Thyroid gland (tissue), 4 donors: ENCODE measurements at regions not wholly inside any gene's neighbourhood (a gene's known extent, or its start where the extent isn't known, plus 50 kb on each side); places are given as distances from the start of the nearest gene placed in this dataset.

Experiments
- POLR2A ChIP-seq, 2 donors: fragments of 450-650 bp; IDR thresholded peaks; one replicate each; pipeline ENCODE4 v1.6.1; 2017; ENCODE audit warnings: antibody characterized with exemption in 2 of 2, mild to moderate bottlenecking in 2 of 2, moderate library complexity in 1 of 2
- TF ChIP-seq, protein P1 (sequence below), 6 experiments: fragments of 200-600 bp in 3 of 6; fragments of 450-650 bp in 3 of 6; sonication (generic) in 3 of 6; IDR thresholded peaks; one replicate each; pipeline ENCODE4 v1.5.1; 2016 to 2019; ENCODE audit warnings: antibody characterized with exemption in 6 of 6, mild to moderate bottlenecking in 2 of 6, inconsistent platforms in 1 of 6, moderate library complexity in 1 of 6

DNA sequence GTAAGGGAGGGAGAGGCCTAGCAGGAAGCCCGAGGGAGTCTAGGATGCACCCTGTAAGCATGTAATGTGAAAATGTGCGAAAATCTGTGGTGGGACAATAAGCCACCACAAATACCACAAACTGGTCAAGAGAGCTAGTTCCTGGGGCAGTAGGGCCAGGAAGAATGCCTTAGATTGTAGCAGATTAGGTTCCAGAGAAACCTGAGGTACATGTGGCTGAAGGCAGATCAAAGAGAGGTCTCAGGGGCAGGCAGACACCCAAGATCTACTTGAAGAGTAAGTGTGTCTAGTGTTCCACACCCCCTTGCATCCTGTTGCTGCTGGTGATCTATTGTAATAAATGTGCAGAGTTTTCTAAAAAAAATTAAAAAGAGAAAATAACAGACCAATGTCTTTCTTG lies 1677.3 kb upstream of the CDH6 start:
- TF ChIP-seq, protein P1, sequence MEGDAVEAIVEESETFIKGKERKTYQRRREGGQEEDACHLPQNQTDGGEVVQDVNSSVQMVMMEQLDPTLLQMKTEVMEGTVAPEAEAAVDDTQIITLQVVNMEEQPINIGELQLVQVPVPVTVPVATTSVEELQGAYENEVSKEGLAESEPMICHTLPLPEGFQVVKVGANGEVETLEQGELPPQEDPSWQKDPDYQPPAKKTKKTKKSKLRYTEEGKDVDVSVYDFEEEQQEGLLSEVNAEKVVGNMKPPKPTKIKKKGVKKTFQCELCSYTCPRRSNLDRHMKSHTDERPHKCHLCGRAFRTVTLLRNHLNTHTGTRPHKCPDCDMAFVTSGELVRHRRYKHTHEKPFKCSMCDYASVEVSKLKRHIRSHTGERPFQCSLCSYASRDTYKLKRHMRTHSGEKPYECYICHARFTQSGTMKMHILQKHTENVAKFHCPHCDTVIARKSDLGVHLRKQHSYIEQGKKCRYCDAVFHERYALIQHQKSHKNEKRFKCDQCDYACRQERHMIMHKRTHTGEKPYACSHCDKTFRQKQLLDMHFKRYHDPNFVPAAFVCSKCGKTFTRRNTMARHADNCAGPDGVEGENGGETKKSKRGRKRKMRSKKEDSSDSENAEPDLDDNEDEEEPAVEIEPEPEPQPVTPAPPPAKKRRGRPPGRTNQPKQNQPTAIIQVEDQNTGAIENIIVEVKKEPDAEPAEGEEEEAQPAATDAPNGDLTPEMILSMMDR (IDR thresholded peaks at IDR 0.05) = no peak
- TF ChIP-seq POLR2A (IDR thresholded peaks at IDR 0.05) = no peak
